K562 (cell line): ENCODE measurements at regions not wholly inside any gene's neighbourhood (a gene's known extent, or its start where the extent isn't known, plus 50 kb on each side); places are given as distances from the start of the nearest gene placed in this dataset.

Experiments used
- ATAC-seq: fragments of 200-7000 bp; cut with Tn5 transposase; 3 replicates; pipeline ENCODE4 v1.9.1; 2020; ENCODE audit warnings: moderate library complexity
- BruUV-seq: library from RNA; stranded (reverse); fragments of 400-500 nt; replicated peaks from 2 replicates; lab custom pipeline; 2021; lab: Mats Ljungman, UMichigan
- CTCF ChIA-PET: fragments of 300-600 bp; formaldehyde crosslinking; extraction: SDS; loops from one replicate; lab custom pipeline; 2021; ENCODE audit warnings: low intra/inter-chr PET ratio; lab: Yijun Ruan, JAX
- POLR2A ChIA-PET: fragments of 300-600, 350-650 bp; sonication (Branson Sonifier 250); formaldehyde crosslinking; extraction: SDS; loops from one replicate; lab custom pipeline; 2021; ENCODE audit warnings: antibody characterized with exemption, inconsistent platforms; lab: Yijun Ruan, JAX
- DNase-seq, 4 experiments: peaks; one replicate each; pipeline versions ENCODE4 v3.0.0 to v3.0.0-alpha.2; 2011 to 2018; ENCODE audit warnings: low spot score in 3 of 4, mixed read lengths in 3 of 4; ENCODE audit errors: extremely low read depth in 1 of 4
- FAIRE-seq: peaks from 2 replicates; lab custom pipeline; 2011; peaks lifted over from hg19 to GRCh38; lab: Jason Lieb, UNC
- H2AFZ ChIP-seq: 2 replicates; pipeline ENCODE4 v1.6.0; 2011; ENCODE audit warnings: low read depth, low read length, control low read depth, inconsistent platforms
- H3K27ac ChIP-seq: fragments of 200-600 bp; 3 replicates; pipeline ENCODE4 v1.8.0; 2011; ENCODE audit warnings: low read depth, mild to moderate bottlenecking, control low read depth, inconsistent platforms, low read length, moderate library complexity, mixed read lengths; ENCODE audit errors: extremely low read depth
- H3K27me3 ChIP-seq, 2 experiments: fragments of 300-600 bp in 1 of 2; 2 replicates in 1 of 2; 3 replicates in 1 of 2; pipeline versions ENCODE4 v1.6.0 to v1.8.0; 2011; ENCODE audit warnings: inconsistent platforms in 2 of 2, low read length in 2 of 2, mild to moderate bottlenecking in 1 of 2, mixed read lengths in 1 of 2, moderate library complexity in 1 of 2; ENCODE audit not compliant: control insufficient read depth in 2 of 2, insufficient read depth in 2 of 2
- H3K36me3 ChIP-seq: fragments of 300-600 bp; 3 replicates; pipeline ENCODE4 v1.8.0; 2011; ENCODE audit warnings: mild to moderate bottlenecking, low read length, inconsistent platforms; ENCODE audit not compliant: control insufficient read depth, insufficient read depth
- H3K4me1 ChIP-seq, 2 experiments: fragments of 200-600 bp in 1 of 2; replicated peaks in 1 of 2; 2 replicates in 1 of 2; 3 replicates in 1 of 2; pipeline versions ENCODE4 v1.5.1 to v1.8.0; 2011; ENCODE audit warnings: inconsistent platforms in 2 of 2, low read length in 2 of 2, mild to moderate bottlenecking in 1 of 2, mixed read lengths in 1 of 2, moderate library complexity in 1 of 2; ENCODE audit not compliant: control insufficient read depth in 2 of 2, insufficient read depth in 2 of 2
- H3K4me2 ChIP-seq: 2 replicates; pipeline ENCODE4 v1.6.1; 2011; ENCODE audit warnings: low read length, control low read depth, inconsistent platforms, mixed read lengths; ENCODE audit not compliant: insufficient read depth
- H3K4me3 ChIP-seq: fragments of 200-600 bp; sonication (generic), shearing (Covaris generic); 2 replicates; pipeline ENCODE4 v1.5.1; 2016; ENCODE audit warnings: control low read depth, inconsistent platforms
- H3K79me2 ChIP-seq: fragments of 200-600 bp; 3 replicates; pipeline ENCODE4 v1.8.0; 2011; ENCODE audit warnings: low read length, inconsistent platforms; ENCODE audit not compliant: control insufficient read depth, insufficient read depth
- H3K9ac ChIP-seq, 2 experiments: 2 replicates each; pipeline versions ENCODE4 v1.6.0 to v1.6.1; 2011; ENCODE audit warnings: low read depth in 2 of 2, low read length in 2 of 2, control low read depth in 1 of 2, inconsistent platforms in 1 of 2, mild to moderate bottlenecking in 1 of 2, mixed read lengths in 1 of 2; ENCODE audit not compliant: insufficient read depth in 1 of 2
- H3K9me1 ChIP-seq: one replicate; pipeline ENCODE4 v1.6.0; 2011; ENCODE audit warnings: inconsistent platforms, mild to moderate bottlenecking, low read length, moderate library complexity; ENCODE audit not compliant: control insufficient read depth, insufficient read depth
- H3K9me3 ChIP-seq: replicated peaks from 2 replicates; pipeline ENCODE4 v1.5.1; 2011; ENCODE audit warnings: low read depth, low read length, inconsistent platforms; ENCODE audit not compliant: control insufficient read depth, insufficient read depth
- H4K20me1 ChIP-seq: replicated peaks from 2 replicates; pipeline ENCODE4 v1.6.1; 2011; ENCODE audit warnings: low read length, inconsistent platforms, mixed read lengths; ENCODE audit not compliant: control insufficient read depth, insufficient read depth
- ETV5 ChIP-seq: sonication (generic); formaldehyde crosslinking; IDR thresholded peaks from 2 replicates; pipeline ENCODE4 v1.4.0; 2020; ENCODE audit warnings: low read depth, mild to moderate bottlenecking, missing genetic modification reagents
- HIVEP1 ChIP-seq: fragments of 250-450 bp; sonication (Bioruptor Pico); IDR thresholded peaks from 2 replicates; pipeline ENCODE4 v1.4.0; 2020; ENCODE audit warnings: mild to moderate bottlenecking
- HNRNPH1 ChIP-seq: fragments of 200-400 bp; formaldehyde crosslinking; optimal IDR thresholded peaks from 2 replicates; pipeline ENCODE3; 2017; ENCODE audit warnings: low read depth, mild to moderate bottlenecking, low read length, moderate library complexity
- MAFG ChIP-seq: fragments of 450-650 bp; conservative IDR thresholded peaks from 2 replicates; pipeline ENCODE4 v1.6.1; 2016; ENCODE audit warnings: missing genetic modification characterization, missing compliant biosample characterization
- NR0B1 ChIP-seq: fragments of 450-650 bp; IDR thresholded peaks from one replicate; pipeline ENCODE4 v1.6.1; 2018; ENCODE audit warnings: mild to moderate bottlenecking, moderate library complexity; ENCODE audit not compliant: partially characterized antibody
- OTX1 ChIP-seq: fragments of 450-650 bp; formaldehyde crosslinking; IDR thresholded peaks from 2 replicates; pipeline ENCODE4 v1.4.0; 2022; ENCODE audit warnings: mild to moderate bottlenecking
- PHTF2 ChIP-seq: fragments of 250-450 bp; sonication (Bioruptor Pico); IDR thresholded peaks from 2 replicates; pipeline ENCODE4 v1.5.0; 2021; ENCODE audit warnings: mild to moderate bottlenecking
- SIN3B ChIP-seq: fragments of 450-650 bp; IDR thresholded peaks from 2 replicates; pipeline ENCODE4 v1.6.1; 2017; ENCODE audit warnings: low read depth, mild to moderate bottlenecking, moderate library complexity
- STAG1 ChIP-seq: sonication (generic); formaldehyde crosslinking; IDR thresholded peaks from 2 replicates; pipeline ENCODE4 v1.5.0; 2020; ENCODE audit warnings: missing genetic modification reagents, borderline replicate concordance
- ZNF263 ChIP-seq: sonication (generic); formaldehyde crosslinking; IDR thresholded peaks from 2 replicates; pipeline ENCODE4 v1.8.0; 2022; ENCODE audit warnings: mild to moderate bottlenecking, missing genetic modification reagents, borderline replicate concordance
- ZNF41 ChIP-seq: fragments of 250-450 bp; sonication (Bioruptor Pico); conservative IDR thresholded peaks from 2 replicates; pipeline ENCODE4 v1.4.0; 2020; ENCODE audit warnings: mild to moderate bottlenecking
- WGBS: fragments of 100-300 bp; shearing (Covaris generic); methylation state at CpG from one replicate; pipeline ENCODE4 v1.1.6; 2016; ENCODE audit warnings: low coverage, mixed read lengths; ENCODE audit not compliant: insufficient coverage; ENCODE audit errors: missing lambda C conversion rate; 5-methylcytosine and 5-hydroxymethylcytosine counted together
- in situ Hi-C: fragments of 300-500 bp; cut with MboI; formaldehyde crosslinking; loops from 4 replicates; pipeline ENCODE4 v1.15.0; 2018; ENCODE audit warnings: inconsistent platforms, mixed read lengths
- intact Hi-C: fragments of 100-400 bp; cut with micrococcal nuclease; formaldehyde crosslinking; loops from 2 replicates; pipeline ENCODE4 v1.14.2; 2022
- TF ChIP-seq, protein P1 (sequence below): IDR thresholded peaks from 2 replicates; pipeline ENCODE4 v1.6.1; 2016; ENCODE audit warnings: missing genetic modification characterization, missing compliant biosample characterization
- TF ChIP-seq, protein P2 (sequence below): fragments of 250-450 bp; sonication (Bioruptor Pico); IDR thresholded peaks from 2 replicates; pipeline ENCODE4 v1.8.0; 2021; ENCODE audit warnings: mild to moderate bottlenecking, moderate library complexity

DNA sequence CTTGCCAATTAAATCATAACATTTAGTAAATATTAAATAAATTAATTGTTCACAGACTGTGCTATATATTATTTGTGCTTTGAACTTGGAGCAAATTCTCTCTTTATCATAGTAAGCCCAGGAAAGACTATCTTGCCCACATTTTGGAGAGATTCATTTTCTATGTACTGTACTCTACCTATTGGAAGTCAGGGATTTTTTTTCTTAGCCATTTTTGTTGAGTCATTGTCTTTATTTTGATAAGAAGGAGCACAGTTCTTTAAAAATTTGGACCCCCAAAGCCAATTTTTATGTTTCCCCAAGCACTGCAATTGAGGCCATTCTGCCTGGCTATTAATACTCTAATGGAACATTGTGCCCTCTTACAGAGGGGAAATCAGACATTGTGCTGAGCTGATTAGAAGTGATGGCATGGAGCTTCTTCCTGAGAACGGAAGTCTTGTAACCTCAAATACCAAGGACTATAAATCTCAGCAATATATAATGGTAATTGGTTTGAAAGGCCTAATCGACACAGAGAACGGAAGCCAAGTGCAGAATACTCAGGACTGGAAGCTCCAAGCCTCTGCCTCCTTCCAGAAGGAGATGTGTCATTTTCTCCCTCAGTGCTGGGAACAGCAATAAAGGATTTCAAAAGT is 188.8 kb upstream of the PAPPA start:
- intact Hi-C loops: no loop called here
- BruUV-seq: no TSS peak
- 0% methylated on average over 3 of the region's 3 CpGs for WGBS
- FAIRE-seq: no peak
- in situ Hi-C loops: no loop called here
- Histone ChIP-seq H3K9me3 (no peaks in the 10 kb centered on the region), H3K4me1 (no peaks in the 10 kb centered on the region), H3K27ac (no peak overlapping the region), H4K20me1 (no peaks in the 10 kb centered on the region), H3K9ac (no peak overlapping the region), H3K4me2 (no peak overlapping the region), H3K79me2 (no peaks in the 10 kb centered on the region), H3K4me3 (no peak overlapping the region), H3K9me1 (no peaks in the 10 kb centered on the region), H3K27me3 (no peaks in the 10 kb centered on the region), H2AFZ (no peak overlapping the region), H3K36me3 (no peaks in the 10 kb centered on the region)
- ChIA-PET POLR2A (no interaction called here), CTCF (no interaction called here)
- DNase-seq: no peak
- no peak for ATAC-seq
- TF ChIP-seq MAFG (tag): 0 out of 2 replicates have a peak, but pooled peaks have one; percentile 24
- TF ChIP-seq HIVEP1 (CRISPR knock-in tag): no peak

DNA sequence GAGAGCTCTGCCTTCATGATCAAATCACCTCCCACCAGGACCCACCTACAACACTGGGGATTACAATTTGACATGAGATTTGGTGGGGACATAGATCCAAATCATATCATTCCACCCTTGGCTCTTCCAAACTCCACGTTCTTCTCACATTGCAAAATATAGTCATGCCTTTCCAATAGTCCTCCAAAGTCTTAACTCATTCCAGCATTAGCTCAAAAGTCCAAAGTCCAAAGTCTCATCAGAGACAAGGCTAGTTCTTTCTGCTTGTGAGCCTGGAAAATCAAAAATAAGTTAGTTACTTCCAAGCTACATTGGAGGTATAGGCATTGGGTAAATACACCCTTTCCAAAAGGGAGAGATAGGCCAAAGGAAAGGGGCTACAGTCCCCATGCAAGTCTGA is 186.9 kb upstream of the PAPPA start:
- Histone ChIP-seq H3K9ac (no peak overlapping the region), H3K27me3 (no peaks in the 10 kb centered on the region), H3K4me1 (no peaks in the 10 kb centered on the region), H2AFZ (no peak overlapping the region), H4K20me1 (no peaks in the 10 kb centered on the region), H3K9me1 (no peaks in the 10 kb centered on the region), H3K79me2 (no peaks in the 10 kb centered on the region), H3K4me2 (no peak overlapping the region), H3K36me3 (no peaks in the 10 kb centered on the region), H3K9me3 (no peaks in the 10 kb centered on the region), H3K4me3 (no peak overlapping the region), H3K27ac (no peak overlapping the region)
- DNase-seq (no peak), ATAC-seq (no peak), FAIRE-seq (no peak)
- intact Hi-C loops: no loop called here
- ChIA-PET POLR2A (no interaction called here), CTCF (no interaction called here)
- BruUV-seq: no TSS peak
- in situ Hi-C loops: no loop called here
- WGBS: 8% methylated on average over 1 of the region's 1 CpG
- TF ChIP-seq ZNF263 (CRISPR knock-in tag) (no peak), OTX1 (CRISPR knock-in tag) (no peak), PHTF2 (CRISPR knock-in tag) (no peak), ETV5 (CRISPR knock-in tag) (no peak), HNRNPH1 (no peak), ZNF41 (CRISPR knock-in tag) (no peak), STAG1 (CRISPR knock-in tag) (no peak), NR0B1 (no peak), SIN3B (no peak)
- TF ChIP-seq, protein P1, sequence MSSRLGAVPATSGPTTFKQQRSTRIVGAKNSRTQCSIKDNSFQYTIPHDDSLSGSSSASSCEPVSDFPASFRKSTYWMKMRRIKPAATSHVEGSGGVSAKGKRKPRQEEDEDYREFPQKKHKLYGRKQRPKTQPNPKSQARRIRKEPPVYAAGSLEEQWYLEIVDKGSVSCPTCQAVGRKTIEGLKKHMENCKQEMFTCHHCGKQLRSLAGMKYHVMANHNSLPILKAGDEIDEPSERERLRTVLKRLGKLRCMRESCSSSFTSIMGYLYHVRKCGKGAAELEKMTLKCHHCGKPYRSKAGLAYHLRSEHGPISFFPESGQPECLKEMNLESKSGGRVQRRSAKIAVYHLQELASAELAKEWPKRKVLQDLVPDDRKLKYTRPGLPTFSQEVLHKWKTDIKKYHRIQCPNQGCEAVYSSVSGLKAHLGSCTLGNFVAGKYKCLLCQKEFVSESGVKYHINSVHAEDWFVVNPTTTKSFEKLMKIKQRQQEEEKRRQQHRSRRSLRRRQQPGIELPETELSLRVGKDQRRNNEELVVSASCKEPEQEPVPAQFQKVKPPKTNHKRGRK: no peak
- TF ChIP-seq, protein P2, sequence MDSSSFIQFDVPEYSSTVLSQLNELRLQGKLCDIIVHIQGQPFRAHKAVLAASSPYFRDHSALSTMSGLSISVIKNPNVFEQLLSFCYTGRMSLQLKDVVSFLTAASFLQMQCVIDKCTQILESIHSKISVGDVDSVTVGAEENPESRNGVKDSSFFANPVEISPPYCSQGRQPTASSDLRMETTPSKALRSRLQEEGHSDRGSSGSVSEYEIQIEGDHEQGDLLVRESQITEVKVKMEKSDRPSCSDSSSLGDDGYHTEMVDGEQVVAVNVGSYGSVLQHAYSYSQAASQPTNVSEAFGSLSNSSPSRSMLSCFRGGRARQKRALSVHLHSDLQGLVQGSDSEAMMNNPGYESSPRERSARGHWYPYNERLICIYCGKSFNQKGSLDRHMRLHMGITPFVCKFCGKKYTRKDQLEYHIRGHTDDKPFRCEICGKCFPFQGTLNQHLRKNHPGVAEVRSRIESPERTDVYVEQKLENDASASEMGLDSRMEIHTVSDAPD (CRISPR knock-in tag): no peak
